Neuronal stem cell (in vitro differentiated cells): ENCODE measurements at regions not wholly inside any gene's neighbourhood (a gene's known extent, or its start where the extent isn't known, plus 50 kb on each side); places are given as distances from the start of the nearest gene placed in this dataset.
"Not testable (repeated sequence)": the region's sequence is repeated elsewhere in the genome, so short reads cannot be mapped to it uniquely, and the experiment has no call there.

Source experiments
- DNase-seq: peaks from one replicate; pipeline ENCODE4 v3.0.0-alpha.2; 2013; ENCODE audit warnings: low spot score
- H2AFZ ChIP-seq: one replicate; pipeline ENCODE4 v1.6.1; 2013; ENCODE audit warnings: mild to moderate bottlenecking, low read length, inconsistent platforms
- H2AK5ac ChIP-seq: 2 replicates; pipeline ENCODE4 v1.6.1; 2013; ENCODE audit warnings: low read depth, mild to moderate bottlenecking, inconsistent platforms, low read length, moderate library complexity, mixed read lengths
- H2BK120ac ChIP-seq: 2 replicates; pipeline ENCODE4 v1.6.1; 2013; ENCODE audit warnings: low read depth, mild to moderate bottlenecking, inconsistent platforms, low read length, moderate library complexity, mixed read lengths
- H2BK12ac ChIP-seq: one replicate; pipeline ENCODE4 v1.6.1; 2013; ENCODE audit warnings: low read length, inconsistent platforms
- H2BK15ac ChIP-seq: 2 replicates; pipeline ENCODE4 v1.6.1; 2013; ENCODE audit warnings: mild to moderate bottlenecking, low read length, inconsistent platforms, mixed read lengths
- H2BK5ac ChIP-seq: one replicate; pipeline ENCODE4 v1.6.1; 2013; ENCODE audit warnings: inconsistent platforms, mild to moderate bottlenecking, low read length, moderate library complexity
- H3K14ac ChIP-seq: one replicate; pipeline ENCODE4 v1.6.1; 2013; ENCODE audit warnings: low read length, inconsistent platforms
- H3K18ac ChIP-seq: 2 replicates; pipeline ENCODE4 v1.6.1; 2013; ENCODE audit warnings: low read length, inconsistent platforms
- H3K23ac ChIP-seq: 2 replicates; pipeline ENCODE4 v1.6.1; 2013; ENCODE audit warnings: low read depth, mild to moderate bottlenecking, mixed read lengths, low read length, inconsistent platforms; ENCODE audit not compliant: poor library complexity
- H3K27ac ChIP-seq: replicated peaks from 3 replicates; pipeline ENCODE4 v1.5.1; 2013; ENCODE audit warnings: low read length, inconsistent platforms
- H3K27me3 ChIP-seq, 3 experiments: 2 replicates each; pipeline ENCODE4 v1.6.1; 2013; ENCODE audit warnings: low read length in 3 of 3, mild to moderate bottlenecking in 2 of 3, inconsistent platforms in 1 of 3, low read depth in 1 of 3, mixed read lengths in 1 of 3, moderate library complexity in 1 of 3; ENCODE audit not compliant: control insufficient read depth in 3 of 3, insufficient read depth in 3 of 3
- H3K36me3 ChIP-seq, 2 donors: replicated peaks in 1 of 2; 2 replicates each; pipeline ENCODE4 v1.6.1; 2013; ENCODE audit warnings: low read length in 2 of 2; ENCODE audit not compliant: control insufficient read depth in 2 of 2, insufficient read depth in 2 of 2
- H3K4ac ChIP-seq: 2 replicates; pipeline ENCODE4 v1.6.1; 2013; ENCODE audit warnings: inconsistent platforms, mild to moderate bottlenecking, low read length, moderate library complexity
- H3K4me1 ChIP-seq, 2 donors: 1 replicate in 1 of 2; 2 replicates in 1 of 2; pipeline ENCODE4 v1.6.1; 2013; ENCODE audit warnings: low read length in 2 of 2, low read depth in 1 of 2; ENCODE audit not compliant: control insufficient read depth in 2 of 2, insufficient read depth in 1 of 2
- H3K4me2 ChIP-seq: one replicate; pipeline ENCODE4 v1.6.1; 2013; ENCODE audit warnings: mild to moderate bottlenecking, low read length, inconsistent platforms; ENCODE audit not compliant: insufficient read depth, poor library complexity, severe bottlenecking
- H3K4me3 ChIP-seq, 2 donors: 2 replicates each; pipeline ENCODE4 v1.5.1; 2013; ENCODE audit warnings: low read length in 2 of 2, mild to moderate bottlenecking in 2 of 2, inconsistent platforms in 1 of 2, moderate library complexity in 1 of 2
- H3K79me1 ChIP-seq: one replicate; pipeline ENCODE4 v1.6.1; 2013; ENCODE audit warnings: low read depth, mild to moderate bottlenecking, inconsistent platforms, low read length, moderate library complexity
- H3K9ac ChIP-seq: one replicate; pipeline ENCODE4 v1.6.1; 2013; ENCODE audit warnings: mild to moderate bottlenecking, low read depth, low read length, inconsistent platforms; ENCODE audit not compliant: poor library complexity
- H3K9me3 ChIP-seq, 2 donors: replicated peaks in 1 of 2; 2 replicates each; pipeline versions ENCODE3 to v1.6.1; 2013; ENCODE audit warnings: low read length in 2 of 2, mild to moderate bottlenecking in 2 of 2, inconsistent platforms in 1 of 2, low read depth in 1 of 2, mixed read lengths in 1 of 2, moderate library complexity in 1 of 2; ENCODE audit not compliant: control insufficient read depth in 2 of 2, insufficient read depth in 1 of 2
- H4K8ac ChIP-seq: one replicate; pipeline ENCODE4 v1.6.1; 2013; ENCODE audit warnings: low read depth, mild to moderate bottlenecking, inconsistent platforms, low read length, moderate library complexity
- H4K91ac ChIP-seq: one replicate; pipeline ENCODE4 v1.6.1; 2013; ENCODE audit warnings: low read length, low read depth, mild to moderate bottlenecking, inconsistent platforms; ENCODE audit not compliant: poor library complexity
- WGBS, 2 donors: extraction: QIAGEN DNeasy Blood & Tissue Kit; methylation state at CpG; one replicate each; pipeline ENCODE4 v1.1.7; 2013; ENCODE audit warnings: missing lambda C conversion rate in 2 of 2, mixed read lengths in 1 of 2; ENCODE audit not compliant: insufficient read length in 2 of 2, insufficient replicate concordance in 1 of 2; ENCODE audit errors: extremely low coverage in 2 of 2; 5-methylcytosine and 5-hydroxymethylcytosine counted together

- not testable (repeated sequence) for H2BK12ac ChIP-seq, H2BK5ac ChIP-seq, H3K23ac ChIP-seq, H3K27ac ChIP-seq, H3K27me3 ChIP-seq, H3K4me2 ChIP-seq, H2AFZ ChIP-seq, H2BK15ac ChIP-seq, H3K79me1 ChIP-seq, H3K18ac ChIP-seq, H3K14ac ChIP-seq, H3K4me3 ChIP-seq, H2AK5ac ChIP-seq, H4K8ac ChIP-seq, H4K91ac ChIP-seq, H3K9ac ChIP-seq, H3K4me1 ChIP-seq, H3K4ac ChIP-seq, H3K36me3 ChIP-seq, DNase-seq, H3K9me3 ChIP-seq, H2BK120ac ChIP-seq
- no CpG with 5 or more reads among the region's 4 CpGs for WGBS, 2 donors
Observed at GRCh38 chr5:6072488-6072887, 305.9 kb downstream of the MED10 start.

DNA sequence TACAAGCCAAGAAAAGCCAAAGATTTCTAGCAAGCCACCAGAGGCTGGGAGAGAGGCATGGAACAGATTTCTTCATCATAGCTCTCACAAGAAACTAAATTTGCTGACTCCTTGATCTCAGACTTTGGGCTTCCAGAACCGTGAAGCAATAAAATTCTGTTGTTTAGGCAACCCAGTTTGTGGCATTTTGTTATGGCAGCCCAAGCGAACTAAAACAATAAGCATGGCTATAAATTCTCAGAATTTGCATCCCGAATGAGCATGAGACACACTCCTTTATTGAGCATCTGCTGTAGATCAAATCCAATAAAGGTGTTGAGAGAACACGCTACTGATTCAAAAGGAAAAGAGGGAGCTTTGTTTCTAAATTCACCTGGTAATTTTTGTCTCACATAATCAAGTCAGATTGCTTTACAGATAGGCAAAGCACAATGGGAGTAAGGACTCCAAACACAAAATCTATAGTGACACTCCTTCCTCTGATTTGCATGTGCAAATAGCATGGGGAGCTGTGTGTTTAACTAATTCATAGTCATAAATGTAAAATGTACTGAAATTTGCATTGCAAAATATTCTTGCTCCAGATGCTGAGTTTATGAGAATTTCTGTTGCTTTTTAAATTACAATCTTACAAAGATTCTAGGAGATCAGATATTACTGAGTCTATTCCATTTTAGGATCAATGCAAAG is 308.7 kb downstream of the MED10 start:
- Histone ChIP-seq H2BK12ac (no peak overlapping the region), H3K4me3 (no peak overlapping the region), H2AK5ac (no peak overlapping the region), H3K4me2 (no peak overlapping the region), H3K79me1 (no peaks in the 10 kb centered on the region), H3K27ac (no peak overlapping the region), H3K4ac (no peak overlapping the region), H2BK120ac (no peak overlapping the region), H3K4me1 (no peaks in the 10 kb centered on the region), H4K8ac (no peak overlapping the region), H4K91ac (no peak overlapping the region), H3K36me3 (no peaks in the 10 kb centered on the region), H2AFZ (no peak overlapping the region), H3K23ac (no peak overlapping the region), H3K14ac (no peak overlapping the region), H3K9me3 (no peaks in the 10 kb centered on the region), H3K9ac (no peak overlapping the region), H2BK15ac (no peak overlapping the region), H3K18ac (no peak overlapping the region), H3K27me3 (no peaks in the 10 kb centered on the region), H2BK5ac (no peak overlapping the region)
- no peak for DNase-seq
- no CpG with 5 or more reads among the region's 4 CpGs for WGBS, 2 donors

DNA sequence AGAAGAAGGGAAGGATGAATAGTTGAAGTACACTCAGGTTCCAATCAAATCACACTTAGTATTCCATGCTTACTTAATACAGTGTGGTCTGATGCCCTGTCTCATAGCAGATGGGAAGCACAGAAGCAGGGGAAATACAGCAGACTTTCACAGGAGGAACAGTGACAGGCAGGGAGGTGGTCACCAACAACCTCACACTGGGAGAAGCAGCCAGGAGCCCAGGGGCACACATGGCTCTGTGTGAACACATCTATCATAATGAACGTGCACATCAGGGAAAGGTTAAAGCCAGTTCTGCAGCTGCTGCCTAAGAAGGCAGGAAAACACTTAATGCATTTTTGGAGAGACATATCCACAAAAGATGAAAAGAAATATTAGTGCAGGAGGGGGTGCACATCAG is 312.3 kb downstream of the MED10 start:
- Histone ChIP-seq H2AK5ac (no peak overlapping the region), H3K14ac (no peak overlapping the region), H3K27ac (no peak overlapping the region), H3K23ac (no peak overlapping the region), H2BK12ac (no peak overlapping the region), H3K4me3 (no peak overlapping the region), H3K4me1 (no peaks in the 10 kb centered on the region), H4K8ac (no peak overlapping the region), H3K27me3 (no peaks in the 10 kb centered on the region), H3K9ac (no peak overlapping the region), H2AFZ (no peak overlapping the region), H3K36me3 (no peaks in the 10 kb centered on the region), H3K18ac (no peak overlapping the region), H3K79me1 (no peaks in the 10 kb centered on the region), H3K4ac (no peak overlapping the region), H3K9me3 (no peaks in the 10 kb centered on the region), H2BK5ac (no peak overlapping the region), H4K91ac (no peak overlapping the region), H2BK120ac (no peak overlapping the region), H2BK15ac (no peak overlapping the region), H3K4me2 (no peak overlapping the region)
- DNase-seq = no peak
- WGBS, 2 donors = no CpG with 5 or more reads among the region's 1 CpG

- H3K4ac ChIP-seq = no peak overlapping the region
- no peak overlapping the region for H2BK12ac ChIP-seq
- H3K36me3 ChIP-seq = no peaks in the 10 kb centered on the region
- no peak overlapping the region for H2AFZ ChIP-seq
- no peak overlapping the region for H2BK5ac ChIP-seq
- H3K27me3 ChIP-seq = no peaks in the 10 kb centered on the region
- no peak for DNase-seq
- no peak overlapping the region for H4K8ac ChIP-seq
- H3K79me1 ChIP-seq = no peaks in the 10 kb centered on the region
- H3K14ac ChIP-seq = no peak overlapping the region
- H2BK120ac ChIP-seq = no peak overlapping the region
- H3K9ac ChIP-seq = no peak overlapping the region
- H3K27ac ChIP-seq = no peak overlapping the region
- H2BK15ac ChIP-seq = no peak overlapping the region
- no peak overlapping the region for H4K91ac ChIP-seq
- no CpG with 5 or more reads among the region's 12 CpGs for WGBS, 2 donors
- no peak overlapping the region for H3K23ac ChIP-seq
- no peak overlapping the region for H3K4me3 ChIP-seq
- peak overlapping the region; percentile 19 for H3K18ac ChIP-seq
- no peak overlapping the region for H2AK5ac ChIP-seq
- no peak overlapping the region for H3K4me2 ChIP-seq
- peaks cover 0 to 2% of the 10 kb centered on the region in 2 donors for H3K9me3 ChIP-seq
- H3K4me1 ChIP-seq = no peaks in the 10 kb centered on the region
Observed at GRCh38 chr5:6059137-6059800, 319.1 kb downstream of the MED10 start.
